ENCODE measurements at regions not wholly inside any gene's neighbourhood (a gene's known extent, or its start where the extent isn't known, plus 50 kb on each side); places are given as distances from the start of the nearest gene placed in this dataset.
"Not testable (repeated sequence)": the region's sequence is repeated elsewhere in the genome, so short reads cannot be mapped to it uniquely, and the experiment has no call there.

DNA sequence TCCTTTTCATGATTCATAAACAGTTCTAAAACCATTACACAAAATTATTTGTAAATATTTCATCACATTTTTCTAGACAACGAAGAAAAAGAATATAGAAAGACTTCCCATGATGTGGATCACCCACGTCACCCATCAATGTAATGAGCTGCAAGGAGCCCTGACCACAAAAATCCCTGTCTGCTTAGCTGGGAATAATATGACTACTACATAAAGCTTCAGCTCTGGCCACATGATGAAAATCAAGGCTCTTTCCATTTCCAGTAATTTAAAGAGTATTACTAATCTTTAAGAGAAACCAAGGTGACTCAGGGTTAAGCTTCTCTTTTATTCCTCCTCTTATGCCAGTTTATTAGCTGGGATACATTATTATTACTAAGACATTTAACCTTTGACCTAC is 180.8 kb upstream of the CACNA2D1 start:
- DNase-seq = no peak

DNA sequence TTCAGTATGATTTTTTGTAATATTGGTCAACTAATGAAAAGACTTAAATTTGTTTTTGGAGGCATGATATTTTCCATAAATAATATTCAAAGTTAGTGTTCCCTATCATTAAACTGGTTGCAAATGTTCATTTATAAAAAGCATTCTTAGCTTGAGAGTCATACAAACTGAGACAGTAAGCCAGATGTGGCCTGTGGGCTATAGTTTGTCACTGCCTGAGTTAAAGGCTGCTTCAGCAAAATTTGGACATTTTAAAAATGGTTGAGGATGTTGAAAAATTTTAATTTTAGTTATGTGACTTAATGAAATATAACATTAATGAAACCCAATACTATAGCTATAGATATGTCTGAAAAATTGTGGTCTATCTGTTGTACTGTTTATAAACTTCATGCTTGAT is 180.2 kb upstream of the CACNA2D1 start:
- DNase-seq = no peak

DNA sequence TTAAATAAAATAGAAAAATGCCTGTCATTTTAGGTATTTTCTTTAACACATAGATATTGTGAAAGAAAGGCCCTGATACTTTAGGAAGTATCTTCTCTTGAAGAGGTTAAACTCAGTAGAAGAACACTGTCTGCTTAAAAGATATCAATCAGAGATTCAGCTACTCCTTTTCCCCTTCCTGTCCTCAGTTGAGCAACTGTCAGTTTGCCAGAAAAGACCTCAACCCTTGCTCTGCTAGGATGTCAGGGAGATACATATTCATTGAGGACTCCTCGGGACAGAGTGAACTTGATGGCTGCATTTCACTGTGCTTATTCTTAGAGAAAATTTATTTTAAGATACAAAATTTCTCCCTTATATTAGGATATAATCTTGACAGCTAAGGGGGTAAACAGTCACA is 173.6 kb upstream of the CACNA2D1 start:
- no peak for DNase-seq

DNA sequence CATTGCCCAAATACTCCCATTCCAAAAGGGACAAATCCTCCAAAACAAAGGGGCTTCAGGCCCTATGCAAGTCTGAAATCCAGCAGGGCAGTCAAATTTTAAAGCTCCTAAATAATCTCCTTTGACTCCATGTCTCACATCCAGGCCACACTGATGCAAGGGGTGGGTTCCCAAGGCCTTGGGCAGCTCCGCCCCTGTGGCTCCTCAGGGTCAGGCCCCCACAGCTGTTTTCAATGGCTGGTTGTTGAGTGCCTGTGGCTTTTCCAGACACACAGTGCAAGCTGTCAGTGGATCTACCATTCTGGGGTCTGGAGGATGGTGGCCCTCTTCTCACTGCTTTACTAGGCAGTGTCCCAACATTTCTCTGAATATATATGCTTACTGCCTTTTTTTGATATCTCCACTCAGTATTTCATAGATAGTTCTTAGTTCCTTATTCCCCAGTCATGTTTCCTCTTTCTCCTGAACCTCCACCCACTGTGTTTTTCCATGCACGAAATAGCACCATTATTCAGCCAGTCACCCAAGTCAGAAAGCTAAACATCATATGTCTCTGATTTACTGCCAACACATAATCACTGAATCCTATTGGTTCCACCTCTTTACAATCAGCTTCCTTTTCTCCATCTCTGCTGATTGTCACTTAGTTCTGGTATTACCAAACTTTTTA is 172.6 kb upstream of the CACNA2D1 start:
- DNase-seq = no peak

DNA sequence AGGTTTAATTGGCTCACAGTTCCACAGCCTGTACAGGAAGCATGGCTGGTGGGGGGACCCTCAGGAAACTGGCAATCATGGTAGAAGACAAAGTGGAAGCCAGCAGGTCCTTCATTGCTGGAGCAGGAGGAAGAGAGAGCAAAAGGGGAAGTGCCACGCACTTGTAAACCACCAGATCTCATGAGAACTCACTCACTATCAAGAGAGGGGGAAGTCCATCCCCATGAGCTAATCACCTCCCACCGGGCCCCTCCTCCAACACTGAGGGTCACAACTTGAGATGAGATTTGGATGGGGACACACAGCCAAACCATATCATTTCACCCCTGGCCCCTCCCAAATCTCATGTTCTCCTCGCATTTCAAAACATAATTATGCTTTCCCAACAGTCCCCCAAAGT is 171.9 kb upstream of the CACNA2D1 start:
- DNase-seq = peak; percentile 6

DNA sequence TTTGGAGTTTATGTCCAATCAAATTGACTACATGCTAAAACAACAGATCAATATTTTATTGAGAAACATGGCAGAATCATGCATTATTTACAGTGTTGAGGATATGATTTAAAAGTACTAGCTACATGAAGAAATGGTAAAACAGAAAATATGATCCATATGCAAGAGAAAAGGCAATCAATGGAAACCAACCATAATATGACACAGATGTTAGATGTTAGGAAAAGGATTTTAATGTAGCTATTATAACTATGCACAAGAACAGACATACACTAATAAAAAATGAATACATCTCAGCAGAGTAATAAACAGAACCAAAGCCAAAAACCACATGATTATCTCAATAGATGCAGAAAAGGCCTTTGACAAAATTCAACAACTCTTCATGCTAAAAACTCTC is 166.2 kb upstream of the CACNA2D1 start:
- DNase-seq = no peak

DNA sequence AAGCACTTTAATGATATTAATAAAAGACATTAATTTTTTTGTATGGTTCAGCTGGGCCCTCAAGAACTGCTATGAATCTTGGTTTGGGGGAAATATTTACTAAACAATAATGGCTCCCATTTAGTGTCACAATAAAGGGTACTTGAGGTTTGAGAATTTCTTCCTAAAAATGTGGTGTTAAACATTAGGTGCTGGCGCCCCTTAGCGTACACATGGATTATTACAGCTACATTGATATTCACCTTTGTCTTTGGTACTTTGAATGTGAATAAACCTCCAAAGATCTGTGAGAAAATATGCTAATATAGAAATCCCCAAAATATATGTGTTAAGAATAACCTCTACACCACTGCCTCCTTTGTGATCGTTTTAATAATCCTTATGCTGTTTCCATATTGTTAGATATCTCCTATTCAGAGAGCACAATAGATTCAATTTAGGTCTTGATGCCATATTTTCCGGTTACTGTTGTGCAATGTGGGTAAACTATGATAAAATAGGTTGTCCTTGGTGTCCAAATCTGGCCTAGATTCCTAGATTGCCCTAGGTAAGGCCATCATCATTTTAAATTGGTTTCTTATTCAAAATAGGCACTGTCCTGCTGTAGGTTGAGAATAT is 161.8 kb upstream of the CACNA2D1 start:
- no peak for DNase-seq

DNA sequence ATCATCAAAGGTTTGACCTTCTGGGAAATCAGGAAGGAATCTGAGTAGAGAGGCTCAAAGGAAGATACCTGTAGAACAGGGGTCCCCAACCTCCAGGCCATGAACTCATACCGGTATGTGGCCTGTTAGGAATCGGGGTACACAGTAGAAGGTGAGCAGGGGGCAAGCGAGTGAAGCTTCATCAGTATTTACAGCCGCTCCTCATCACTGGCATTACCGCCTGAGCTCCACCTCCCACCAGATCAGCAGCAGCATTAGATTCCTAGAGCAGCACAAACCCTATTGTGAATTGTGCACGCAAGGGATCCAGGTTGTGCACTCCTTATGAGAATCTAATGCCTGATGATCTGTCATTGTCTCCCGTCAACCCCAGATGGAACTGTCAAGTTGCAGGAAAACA is 158.5 kb upstream of the CACNA2D1 start:
- no peak for DNase-seq

DNA sequence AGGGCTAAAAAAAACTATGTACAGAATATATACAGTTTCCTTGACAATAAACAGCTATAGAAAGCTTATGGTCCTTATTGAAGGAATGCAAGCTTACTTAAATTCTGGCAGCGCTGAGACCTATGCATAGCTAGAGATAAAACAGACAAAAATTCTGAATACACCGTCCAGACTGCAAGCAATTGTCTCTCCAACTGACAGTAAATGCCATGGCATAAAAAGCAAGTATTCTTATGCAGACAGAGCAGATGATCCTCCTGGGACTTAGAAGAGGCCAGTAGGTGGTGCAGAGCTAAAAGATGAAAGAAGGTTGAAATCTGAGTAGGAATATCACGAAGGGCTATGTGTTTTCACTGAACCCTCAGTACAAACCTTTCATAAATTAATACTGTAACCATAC is 157.0 kb upstream of the CACNA2D1 start:
- no peak for DNase-seq

DNA sequence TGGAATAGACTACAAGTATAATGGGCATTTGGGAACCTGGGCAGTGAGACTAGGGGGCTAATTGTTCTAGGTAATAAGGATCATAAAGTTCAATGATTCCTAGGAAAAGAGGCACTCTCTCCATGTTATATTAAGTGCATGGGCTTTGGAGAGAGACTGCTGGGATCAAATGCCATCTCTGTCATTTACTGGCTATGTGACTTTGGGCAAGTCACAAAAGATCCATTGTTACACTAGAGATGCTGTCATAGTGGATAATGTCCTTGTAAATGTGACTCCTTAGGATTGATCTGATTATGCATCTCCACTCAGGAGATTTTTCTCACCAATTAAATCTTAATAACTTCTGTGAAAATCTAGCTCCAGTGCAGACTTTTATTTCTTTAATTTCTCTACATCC is 156.3 kb upstream of the CACNA2D1 start:
- no peak for DNase-seq

DNA sequence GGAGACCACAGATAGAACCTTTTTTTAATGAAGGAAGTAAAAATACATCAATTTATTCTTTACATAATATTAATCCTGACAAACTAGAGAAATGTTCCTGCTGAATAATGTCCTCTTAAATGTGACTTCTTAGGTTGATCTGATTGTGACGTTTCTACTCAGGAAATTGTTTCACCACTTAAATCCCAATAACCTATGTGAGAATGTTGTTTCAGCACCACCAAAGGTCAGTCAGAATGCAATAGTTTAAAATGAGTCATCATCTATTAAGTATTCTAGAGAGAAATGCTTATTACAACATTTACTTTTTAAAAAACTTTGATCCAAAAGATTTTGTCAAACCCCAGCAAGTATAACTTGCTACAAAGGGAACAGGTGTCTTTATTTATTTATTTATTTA is 155.4 kb upstream of the CACNA2D1 start:
- no peak for DNase-seq

DNA sequence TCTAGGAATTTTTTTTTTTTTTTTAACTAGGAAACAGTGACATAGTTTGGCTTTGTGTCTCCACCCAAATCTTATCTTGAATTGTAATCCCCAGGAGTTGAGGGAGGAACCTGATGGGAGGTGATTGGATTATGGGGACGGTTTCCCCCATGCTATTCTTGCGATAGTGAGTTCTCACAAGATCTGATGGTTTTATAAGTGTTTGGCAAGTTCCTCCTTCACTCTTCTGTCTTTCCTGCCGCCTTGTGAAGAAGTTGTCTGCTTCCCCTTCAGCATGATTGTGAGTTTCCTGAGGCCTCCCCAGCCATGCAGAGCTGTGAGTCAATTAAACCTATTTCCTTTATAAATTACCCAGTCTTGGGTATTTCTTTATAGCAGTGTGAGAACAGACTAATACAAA is 152.2 kb upstream of the CACNA2D1 start:
- DNase-seq = not testable (repeated sequence)

DNA sequence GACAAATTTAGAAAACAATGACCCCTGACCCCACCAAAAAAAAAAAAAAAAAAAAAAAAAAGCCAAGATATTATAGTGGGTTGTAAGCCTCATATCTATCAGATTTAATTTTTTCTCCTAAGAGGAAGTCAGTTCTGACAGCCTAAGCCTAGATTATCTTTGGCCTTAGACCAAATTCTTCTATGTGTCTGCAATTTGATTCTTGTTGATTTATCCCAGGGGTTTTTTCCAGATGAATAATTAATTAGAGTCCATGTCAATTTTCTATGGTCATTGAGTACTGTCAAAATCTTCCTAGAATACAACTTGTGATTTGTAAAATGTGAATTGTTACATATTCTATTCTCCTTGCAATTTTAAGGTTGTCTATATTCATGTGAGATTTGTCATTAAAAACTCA is 151.6 kb upstream of the CACNA2D1 start:
- DNase-seq = no peak

DNA sequence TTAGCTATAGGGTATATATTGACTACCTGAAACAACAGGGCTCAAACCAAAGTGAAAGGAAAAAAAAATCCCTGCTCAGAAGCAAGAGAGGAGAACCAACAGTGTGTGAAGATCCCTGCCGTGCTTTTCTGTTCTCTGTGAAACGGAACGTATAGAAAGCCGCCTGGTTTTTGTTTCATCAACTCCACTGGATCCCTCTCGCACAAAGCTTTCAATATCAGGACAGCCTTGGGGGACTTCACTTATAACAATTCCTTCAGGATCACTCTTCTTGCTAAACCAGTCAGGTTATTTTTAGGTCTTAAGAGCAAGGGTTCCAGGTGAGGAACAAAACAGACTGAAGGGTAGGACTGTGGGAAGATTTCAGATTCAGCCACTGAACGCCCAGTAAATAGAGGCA is 151.1 kb upstream of the CACNA2D1 start:
- DNase-seq = no peak

DNA sequence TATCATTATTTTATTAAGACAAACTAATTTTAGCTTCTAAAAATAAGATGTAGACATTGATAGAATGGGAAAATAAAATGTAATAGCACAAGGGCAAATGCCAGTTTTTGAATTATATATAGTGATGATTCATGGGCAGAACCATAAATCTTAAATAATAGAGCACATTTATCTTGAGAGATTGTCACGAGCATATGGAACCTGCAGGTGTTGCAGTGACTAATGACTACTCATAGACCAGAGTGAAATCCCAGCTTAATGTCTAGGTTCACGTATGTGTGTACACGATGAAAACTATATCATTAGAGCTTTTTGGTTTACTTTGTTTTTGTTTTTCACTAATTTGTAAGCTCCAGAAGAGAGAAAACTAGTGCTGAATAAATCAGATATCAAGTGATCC is 150.2 kb upstream of the CACNA2D1 start:
- no peak for DNase-seq

DNA sequence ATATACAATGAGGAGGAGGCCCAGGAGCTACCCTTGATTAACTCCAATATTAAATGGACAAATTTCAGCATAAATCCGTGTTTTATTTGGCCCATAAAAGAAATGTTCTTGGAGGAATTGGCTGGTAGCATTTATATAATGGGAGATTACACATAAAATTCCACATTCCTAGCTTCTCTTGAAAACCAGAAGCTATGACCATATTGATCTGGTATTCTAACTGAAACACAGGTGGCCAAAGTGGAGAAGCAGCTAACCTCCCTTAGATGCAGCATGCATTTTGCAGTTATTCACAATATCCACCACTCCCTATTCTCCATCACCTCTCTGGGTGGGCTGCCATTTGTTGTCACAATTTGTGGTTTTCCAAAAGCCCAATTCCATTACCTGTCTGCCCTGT is 148.8 kb upstream of the CACNA2D1 start:
- no peak for DNase-seq

DNA sequence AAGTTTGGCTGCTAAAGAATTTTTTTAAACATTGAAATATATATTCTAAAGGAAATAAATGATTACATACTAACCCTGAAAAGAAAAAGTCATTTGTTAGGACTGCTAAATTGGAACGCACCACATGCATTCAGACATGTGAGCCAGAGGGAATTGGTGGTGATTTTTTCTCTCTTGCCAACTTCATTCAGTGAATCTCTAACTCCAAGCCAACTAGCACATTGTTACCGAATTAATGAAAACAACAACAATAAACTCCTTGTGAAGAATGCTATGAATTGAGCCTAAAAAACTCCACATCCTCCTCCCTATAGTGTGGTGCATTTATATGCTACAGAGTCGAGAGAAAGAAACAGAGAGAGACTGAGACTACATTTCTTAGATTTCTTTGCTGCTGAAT is 135.5 kb upstream of the CACNA2D1 start:
- DNase-seq = no peak

DNA sequence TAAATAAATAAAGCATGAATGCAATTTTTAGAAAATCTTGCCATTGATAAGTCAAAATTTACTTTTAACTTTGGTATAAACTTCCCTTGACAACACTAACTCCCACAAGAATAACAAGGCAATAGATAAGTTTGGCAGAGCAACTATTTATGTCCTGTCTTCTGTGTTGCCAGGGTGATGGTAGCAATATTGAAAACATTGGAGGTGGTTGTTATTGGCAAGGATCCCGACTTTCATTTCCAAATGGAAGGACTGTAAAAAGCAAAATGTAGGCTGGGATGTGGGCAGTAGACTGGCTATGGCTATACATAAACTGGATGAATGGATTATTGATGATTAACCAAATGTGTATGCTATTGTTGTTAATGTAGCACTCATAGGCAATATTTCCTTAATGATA is 134.9 kb upstream of the CACNA2D1 start:
- no peak for DNase-seq

DNA sequence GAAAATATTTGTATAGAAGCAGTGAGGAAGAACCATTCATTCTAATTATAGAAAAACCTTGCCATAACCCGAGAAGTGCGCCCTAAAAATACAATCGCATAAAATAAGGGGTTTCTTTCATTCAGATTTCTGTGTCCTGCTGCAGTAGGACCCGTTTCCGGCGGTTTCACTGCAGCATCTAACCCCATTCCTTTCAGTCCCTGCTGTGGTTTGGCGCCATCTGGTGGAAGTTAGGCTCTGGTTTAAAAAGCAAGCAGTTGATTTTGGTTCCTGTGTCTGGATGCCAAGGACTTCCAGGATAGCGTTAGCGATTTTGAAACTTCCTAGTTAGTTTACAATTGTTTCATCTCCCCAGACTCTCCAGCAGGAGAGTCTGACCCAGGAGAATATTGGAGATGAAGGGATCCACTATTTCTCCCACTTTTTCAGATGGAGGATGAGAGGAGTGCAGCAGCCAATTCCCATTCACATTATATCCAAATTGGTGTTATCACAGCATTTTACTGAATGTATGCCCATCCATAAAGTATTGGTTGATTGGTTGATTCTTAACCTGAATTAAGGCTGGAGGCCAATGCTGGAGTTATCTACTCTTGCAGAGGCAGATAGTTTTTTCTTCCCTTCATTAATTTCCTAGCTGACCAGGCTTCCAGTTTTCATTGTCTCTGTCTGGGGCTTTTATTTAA is 128.8 kb upstream of the CACNA2D1 start:
- peak; percentile 54 for DNase-seq

DNA sequence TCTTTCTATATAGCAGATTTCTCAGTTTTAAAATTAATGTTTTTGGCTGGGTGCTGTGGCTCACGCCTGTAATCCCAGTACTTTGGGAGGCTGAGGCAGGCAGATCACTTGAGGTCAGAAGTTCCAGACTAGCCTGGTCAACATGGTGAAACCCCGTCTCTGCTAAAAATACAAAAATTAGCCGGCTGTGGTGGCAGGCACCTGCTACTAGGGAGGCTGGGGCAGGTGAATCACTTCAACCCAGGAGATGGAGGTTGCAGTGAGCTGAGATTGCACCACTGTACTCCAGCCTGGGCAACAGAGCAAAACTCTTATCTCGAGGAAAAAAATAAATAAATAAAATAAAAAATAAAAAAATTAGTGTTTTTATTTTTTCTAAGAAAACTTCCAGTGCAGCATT is 127.5 kb upstream of the CACNA2D1 start:
- not testable (repeated sequence) for DNase-seq

DNA sequence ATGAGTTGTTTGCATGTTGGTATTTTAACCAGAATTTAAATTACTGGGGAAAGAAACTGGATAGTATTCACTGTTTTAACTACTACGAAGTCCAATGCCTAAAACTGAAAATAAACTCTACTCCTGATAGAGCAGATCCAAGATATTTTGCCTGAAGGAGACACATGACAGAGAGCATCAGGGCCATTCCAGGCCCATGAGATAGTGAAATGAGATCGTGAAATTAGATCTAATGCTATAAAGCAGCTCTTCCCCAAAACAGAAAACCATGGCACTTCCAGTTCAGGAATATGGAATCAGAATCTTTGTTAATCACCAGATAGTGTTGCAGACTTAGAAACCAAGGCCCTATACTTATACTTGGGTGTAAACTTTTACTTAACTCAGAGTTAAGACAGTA is 124.3 kb upstream of the CACNA2D1 start:
- DNase-seq = no peak

DNA sequence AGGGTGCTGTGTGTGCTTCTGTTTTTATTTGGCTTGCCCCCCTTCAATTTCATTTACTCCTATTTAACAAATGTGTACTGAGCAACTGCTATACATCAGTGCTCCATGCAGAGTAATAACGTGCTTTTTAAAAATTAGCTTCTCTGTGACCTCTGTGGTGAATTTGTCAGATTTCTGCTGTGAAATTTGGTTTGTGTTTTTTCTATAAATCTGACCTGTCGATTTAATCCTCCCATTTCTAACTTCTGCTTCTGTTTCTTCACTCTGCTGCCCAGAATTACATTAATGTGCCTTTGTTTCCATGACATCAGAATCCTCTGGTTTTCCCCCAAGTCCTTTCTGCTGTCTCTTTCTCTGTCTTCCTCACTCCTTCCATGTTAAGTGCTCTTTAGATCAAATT is 123.8 kb upstream of the CACNA2D1 start:
- no peak for DNase-seq

DNA sequence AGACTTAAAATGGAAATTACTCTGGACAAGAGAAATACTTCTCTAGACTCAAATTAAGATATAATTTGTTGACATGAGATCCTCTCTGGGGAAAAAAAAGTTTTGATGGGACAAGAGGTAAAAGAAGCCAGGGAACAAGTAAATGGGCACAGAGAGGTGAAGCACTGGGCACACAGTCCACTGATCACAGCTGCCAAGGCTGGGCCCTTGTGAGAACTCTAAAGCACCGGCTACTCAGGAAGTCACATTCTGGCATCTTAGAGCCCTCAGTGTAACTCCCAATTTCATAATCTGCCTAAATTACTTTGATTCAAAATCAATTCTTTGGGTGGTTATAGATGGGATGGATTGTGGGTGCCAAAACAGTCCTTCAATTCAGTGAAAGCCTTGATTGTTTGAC is 123.2 kb upstream of the CACNA2D1 start:
- DNase-seq = no peak

DNA sequence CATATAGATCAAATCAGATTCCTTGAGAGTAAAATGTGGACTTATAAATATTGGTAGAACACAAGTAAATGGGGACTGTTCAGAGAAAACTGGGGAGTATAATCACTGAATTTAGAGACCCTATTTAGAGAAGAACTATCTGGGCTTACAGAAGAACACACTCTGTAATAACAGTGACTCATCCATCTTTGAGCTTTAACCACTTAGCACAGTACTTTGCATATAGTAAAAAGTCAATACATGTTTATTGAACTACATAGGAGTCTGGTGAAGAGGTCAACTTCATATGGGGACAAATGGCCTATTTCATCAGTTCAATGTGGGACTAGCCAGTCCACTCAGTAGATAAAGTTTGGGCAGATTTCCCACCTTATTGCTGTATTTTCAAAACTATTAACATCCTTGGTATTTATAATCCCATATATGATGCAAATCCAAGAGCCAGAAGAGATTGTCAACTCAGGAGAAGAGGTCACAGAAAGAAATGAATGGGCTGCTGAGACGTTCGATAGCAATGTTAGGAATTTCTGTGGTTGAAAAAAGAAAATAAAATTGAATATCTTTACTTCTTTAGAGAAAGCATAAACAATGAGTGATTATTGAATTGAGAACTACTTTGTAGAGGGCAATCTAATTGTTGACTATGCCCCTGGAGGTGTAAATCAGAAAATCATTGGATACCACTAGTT is 119.3 kb upstream of the CACNA2D1 start:
- DNase-seq = no peak
